ENCODE measurements at regions not wholly inside any gene's neighbourhood (a gene's known extent, or its start where the extent isn't known, plus 50 kb on each side); places are given as distances from the start of the nearest gene placed in this dataset.
A peak's percentile ranks its signal among the peaks of the same experiment; 100 is the strongest.

- no peak overlapping the region for H3K4me3 ChIP-seq (ENCODE audit: low read length)
- DNase-seq (ENCODE audit: low read depth, low spot score), result peak; percentile 21
Observed at GRCh38 chr2:88831792-88832248, 140.3 kb downstream of the RPIA start.

- DNase-seq (ENCODE audit: low read depth, low spot score), result no peak
- H3K4me3 ChIP-seq (ENCODE audit: low read length), result no peak overlapping the region
Observed at GRCh38 chr2:88832311-88832991, 141.0 kb downstream of the RPIA start.

GRCh38 chr2:88832992-88833389, 141.5 kb downstream of the RPIA start:
- H3K4me3 ChIP-seq (ENCODE audit: low read length), result no peak overlapping the region

GRCh38 chr2:88834376-88834775, 142.9 kb downstream of the RPIA start:
- no peak overlapping the region for H3K4me3 ChIP-seq (ENCODE audit: low read length)

More at GRCh38 chr2:88832992-88833389, 141.5 kb downstream of the RPIA start:
- DNase-seq (ENCODE audit: low read depth, low spot score), result no peak

GRCh38 chr2:88834866-88835265, 143.4 kb downstream of the RPIA start:
- DNase-seq (ENCODE audit: low read depth, low spot score), result no peak
- no peak overlapping the region for H3K4me3 ChIP-seq (ENCODE audit: low read length)

More at GRCh38 chr2:88834376-88834775, 142.9 kb downstream of the RPIA start:
- DNase-seq (ENCODE audit: low read depth, low spot score), result no peak

- no peak for DNase-seq (ENCODE audit: low read depth, low spot score)
- H3K4me3 ChIP-seq (ENCODE audit: low read length), result no peak overlapping the region
Observed at GRCh38 chr2:88835726-88836125, 144.3 kb downstream of the RPIA start.

GRCh38 chr2:88836351-88836750, 144.9 kb downstream of the RPIA start:
- no peak for DNase-seq (ENCODE audit: low read depth, low spot score)
- H3K4me3 ChIP-seq (ENCODE audit: low read length), result no peak overlapping the region

- DNase-seq (ENCODE audit: low read depth, low spot score), result no peak
- no peak overlapping the region for H3K4me3 ChIP-seq (ENCODE audit: low read length)
Observed at GRCh38 chr2:88837511-88838160, 146.2 kb downstream of the RPIA start.

- no peak for DNase-seq (ENCODE audit: low read depth, low spot score)
- no peak overlapping the region for H3K4me3 ChIP-seq (ENCODE audit: low read length)
Observed at GRCh38 chr2:88838165-88838635, 146.7 kb downstream of the RPIA start.

- DNase-seq (ENCODE audit: low read depth, low spot score), result no peak
- no peak overlapping the region for H3K4me3 ChIP-seq (ENCODE audit: low read length)
Observed at GRCh38 chr2:88841224-88841929, 149.9 kb downstream of the RPIA start.

- no peak for DNase-seq (ENCODE audit: low read depth, low spot score)
- no peak overlapping the region for H3K4me3 ChIP-seq (ENCODE audit: low read length)
Observed at GRCh38 chr2:88842656-88843460, 151.4 kb downstream of the RPIA start.

GRCh38 chr2:88843651-88844050, 152.2 kb downstream of the RPIA start:
- no peak for DNase-seq (ENCODE audit: low read depth, low spot score)
- no peak overlapping the region for H3K4me3 ChIP-seq (ENCODE audit: low read length)

- H3K4me3 ChIP-seq (ENCODE audit: low read length), result no peak overlapping the region
- DNase-seq (ENCODE audit: low read depth, low spot score), result no peak
Observed at GRCh38 chr2:88844960-88845359, 153.5 kb downstream of the RPIA start.

GRCh38 chr2:88845772-88846661, 154.5 kb downstream of the RPIA start:
- no peak for DNase-seq (ENCODE audit: low read depth, low spot score)
- H3K4me3 ChIP-seq (ENCODE audit: low read length), result no peak overlapping the region

GRCh38 chr2:88852753-88853402, 161.4 kb downstream of the RPIA start:
- no peak overlapping the region for H3K4me3 ChIP-seq (ENCODE audit: low read length)
- DNase-seq (ENCODE audit: low read depth, low spot score), result no peak

GRCh38 chr2:88853403-88853790, 161.9 kb downstream of the RPIA start:
- H3K4me3 ChIP-seq (ENCODE audit: low read length), result no peak overlapping the region
- DNase-seq (ENCODE audit: low read depth, low spot score), result no peak

GRCh38 chr2:88854528-88854927, 163.1 kb downstream of the RPIA start:
- H3K4me3 ChIP-seq (ENCODE audit: low read length), result no peak overlapping the region
- no peak for DNase-seq (ENCODE audit: low read depth, low spot score)

Data from Jurkat, Clone E6-1 (cell line).